ENCODE measurements at regions not wholly inside any gene's neighbourhood (a gene's known extent, or its start where the extent isn't known, plus 50 kb on each side); places are given as distances from the start of the nearest gene placed in this dataset.
"Not testable (repeated sequence)": the region's sequence is repeated elsewhere in the genome, so short reads cannot be mapped to it uniquely, and the experiment has no call there.

GRCh38 chr12:102344691-102345090 lies 135.7 kb downstream of the IGF1 start:
- no peak for DNase-seq (ENCODE audit: low read depth)

- DNase-seq (ENCODE audit: low read depth) = no peak
These were observed 136.8 kb downstream of the IGF1 start for GRCh38 chr12:102343361-102344121.

- no peak for DNase-seq (ENCODE audit: low read depth)
These were observed 137.9 kb downstream of the IGF1 start for GRCh38 chr12:102342281-102343006.

- DNase-seq (ENCODE audit: low read depth) = no peak
These were observed 137.1 kb upstream of the PMCH start for GRCh38 chr12:102334765-102335164.

- DNase-seq (ENCODE audit: low read depth) = no peak
These were observed 133.8 kb upstream of the PMCH start for GRCh38 chr12:102331419-102331818.

GRCh38 chr12:102329883-102330282 lies 132.2 kb upstream of the PMCH start:
- no peak for DNase-seq (ENCODE audit: low read depth)

- no peak for DNase-seq (ENCODE audit: low read depth)
These were observed 129.3 kb upstream of the PMCH start for GRCh38 chr12:102326982-102327381.

- not testable (repeated sequence) for DNase-seq (ENCODE audit: low read depth)
These were observed 127.5 kb upstream of the PMCH start for GRCh38 chr12:102325108-102325507.

GRCh38 chr12:102323799-102324198 lies 126.2 kb upstream of the PMCH start:
- no peak for DNase-seq (ENCODE audit: low read depth)

- DNase-seq (ENCODE audit: low read depth) = no peak
These were observed 124.6 kb upstream of the PMCH start for GRCh38 chr12:102322254-102322653.

- DNase-seq (ENCODE audit: low read depth) = no peak
These were observed 123.9 kb upstream of the PMCH start for GRCh38 chr12:102321305-102322082.

GRCh38 chr12:102317155-102317554 lies 119.5 kb upstream of the PMCH start:
- no peak for DNase-seq (ENCODE audit: low read depth)

GRCh38 chr12:102316723-102317122 lies 119.1 kb upstream of the PMCH start:
- no peak for DNase-seq (ENCODE audit: low read depth)

GRCh38 chr12:102314821-102315220 lies 117.2 kb upstream of the PMCH start:
- DNase-seq (ENCODE audit: low read depth) = no peak

GRCh38 chr12:102313116-102313971 lies 115.7 kb upstream of the PMCH start:
- not testable (repeated sequence) for DNase-seq (ENCODE audit: low read depth)

GRCh38 chr12:102305486-102305885 lies 107.9 kb upstream of the PMCH start:
- no peak for DNase-seq (ENCODE audit: low read depth)

GRCh38 chr12:102304667-102305066 lies 107.0 kb upstream of the PMCH start:
- DNase-seq (ENCODE audit: low read depth) = not testable (repeated sequence)

GRCh38 chr12:102302553-102302952 lies 104.9 kb upstream of the PMCH start:
- DNase-seq (ENCODE audit: low read depth) = no peak

- DNase-seq (ENCODE audit: low read depth) = no peak
These were observed 103.9 kb upstream of the PMCH start for GRCh38 chr12:102301547-102301946.

GRCh38 chr12:102300824-102301461 lies 103.3 kb upstream of the PMCH start:
- peak; percentile 33 for DNase-seq (ENCODE audit: low read depth)

GRCh38 chr12:102299731-102300130 lies 102.1 kb upstream of the PMCH start:
- DNase-seq (ENCODE audit: low read depth) = no peak
